ENCODE measurements at regions not wholly inside any gene's neighbourhood (a gene's known extent, or its start where the extent isn't known, plus 50 kb on each side); places are given as distances from the start of the nearest gene placed in this dataset.

DNA sequence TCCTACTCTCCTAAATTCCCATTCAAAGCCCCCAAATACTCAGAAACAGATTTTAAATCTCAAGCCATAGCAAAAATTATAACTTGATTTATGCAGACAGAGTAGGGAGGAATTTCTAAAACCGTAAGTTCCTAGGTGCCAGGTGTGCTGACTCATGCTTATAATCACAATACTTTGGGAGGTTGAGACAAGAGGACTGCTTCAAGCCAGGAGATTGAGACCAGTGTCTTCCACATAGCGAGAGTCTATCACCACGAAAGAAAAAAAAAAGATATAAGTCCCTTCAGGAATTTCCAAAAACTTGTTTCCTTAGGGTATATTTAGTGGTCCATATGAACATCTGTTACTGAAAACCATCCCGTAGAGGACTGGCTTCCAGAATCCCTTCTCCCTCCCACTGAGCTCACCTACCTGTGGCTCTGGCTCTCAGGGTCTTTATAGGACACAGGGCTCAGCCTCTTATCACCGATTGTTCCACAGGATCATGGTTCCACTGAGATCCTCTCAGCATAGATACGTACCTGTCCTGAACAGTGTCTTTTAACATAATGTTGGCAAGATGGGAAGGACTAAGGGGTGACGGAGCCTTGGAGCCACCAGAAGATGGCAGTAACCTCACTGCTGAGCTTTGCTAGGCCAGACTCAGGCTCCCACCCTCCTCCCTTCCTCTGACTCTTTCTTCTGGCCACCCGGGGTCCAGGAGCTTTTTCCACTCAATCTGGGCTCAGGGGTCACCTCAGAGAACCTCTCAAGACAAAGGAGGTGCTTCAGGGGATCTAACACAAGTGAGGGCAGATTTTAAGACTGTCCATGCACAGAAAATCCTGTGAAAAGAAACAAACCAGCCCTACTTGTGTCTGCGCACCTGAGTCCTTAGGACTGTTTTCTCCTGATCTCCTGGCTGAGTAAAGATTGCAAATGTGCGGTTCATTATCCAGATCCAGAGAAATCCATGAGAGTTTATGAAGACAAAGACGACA is 117.5 kb upstream of the TOP3B start:
- TF ChIP-seq, protein P1, sequence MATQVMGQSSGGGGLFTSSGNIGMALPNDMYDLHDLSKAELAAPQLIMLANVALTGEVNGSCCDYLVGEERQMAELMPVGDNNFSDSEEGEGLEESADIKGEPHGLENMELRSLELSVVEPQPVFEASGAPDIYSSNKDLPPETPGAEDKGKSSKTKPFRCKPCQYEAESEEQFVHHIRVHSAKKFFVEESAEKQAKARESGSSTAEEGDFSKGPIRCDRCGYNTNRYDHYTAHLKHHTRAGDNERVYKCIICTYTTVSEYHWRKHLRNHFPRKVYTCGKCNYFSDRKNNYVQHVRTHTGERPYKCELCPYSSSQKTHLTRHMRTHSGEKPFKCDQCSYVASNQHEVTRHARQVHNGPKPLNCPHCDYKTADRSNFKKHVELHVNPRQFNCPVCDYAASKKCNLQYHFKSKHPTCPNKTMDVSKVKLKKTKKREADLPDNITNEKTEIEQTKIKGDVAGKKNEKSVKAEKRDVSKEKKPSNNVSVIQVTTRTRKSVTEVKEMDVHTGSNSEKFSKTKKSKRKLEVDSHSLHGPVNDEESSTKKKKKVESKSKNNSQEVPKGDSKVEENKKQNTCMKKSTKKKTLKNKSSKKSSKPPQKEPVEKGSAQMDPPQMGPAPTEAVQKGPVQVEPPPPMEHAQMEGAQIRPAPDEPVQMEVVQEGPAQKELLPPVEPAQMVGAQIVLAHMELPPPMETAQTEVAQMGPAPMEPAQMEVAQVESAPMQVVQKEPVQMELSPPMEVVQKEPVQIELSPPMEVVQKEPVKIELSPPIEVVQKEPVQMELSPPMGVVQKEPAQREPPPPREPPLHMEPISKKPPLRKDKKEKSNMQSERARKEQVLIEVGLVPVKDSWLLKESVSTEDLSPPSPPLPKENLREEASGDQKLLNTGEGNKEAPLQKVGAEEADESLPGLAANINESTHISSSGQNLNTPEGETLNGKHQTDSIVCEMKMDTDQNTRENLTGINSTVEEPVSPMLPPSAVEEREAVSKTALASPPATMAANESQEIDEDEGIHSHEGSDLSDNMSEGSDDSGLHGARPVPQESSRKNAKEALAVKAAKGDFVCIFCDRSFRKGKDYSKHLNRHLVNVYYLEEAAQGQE (IDR thresholded peaks at IDR 0.05): no peak
- TF ChIP-seq, protein P2, sequence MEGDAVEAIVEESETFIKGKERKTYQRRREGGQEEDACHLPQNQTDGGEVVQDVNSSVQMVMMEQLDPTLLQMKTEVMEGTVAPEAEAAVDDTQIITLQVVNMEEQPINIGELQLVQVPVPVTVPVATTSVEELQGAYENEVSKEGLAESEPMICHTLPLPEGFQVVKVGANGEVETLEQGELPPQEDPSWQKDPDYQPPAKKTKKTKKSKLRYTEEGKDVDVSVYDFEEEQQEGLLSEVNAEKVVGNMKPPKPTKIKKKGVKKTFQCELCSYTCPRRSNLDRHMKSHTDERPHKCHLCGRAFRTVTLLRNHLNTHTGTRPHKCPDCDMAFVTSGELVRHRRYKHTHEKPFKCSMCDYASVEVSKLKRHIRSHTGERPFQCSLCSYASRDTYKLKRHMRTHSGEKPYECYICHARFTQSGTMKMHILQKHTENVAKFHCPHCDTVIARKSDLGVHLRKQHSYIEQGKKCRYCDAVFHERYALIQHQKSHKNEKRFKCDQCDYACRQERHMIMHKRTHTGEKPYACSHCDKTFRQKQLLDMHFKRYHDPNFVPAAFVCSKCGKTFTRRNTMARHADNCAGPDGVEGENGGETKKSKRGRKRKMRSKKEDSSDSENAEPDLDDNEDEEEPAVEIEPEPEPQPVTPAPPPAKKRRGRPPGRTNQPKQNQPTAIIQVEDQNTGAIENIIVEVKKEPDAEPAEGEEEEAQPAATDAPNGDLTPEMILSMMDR (IDR thresholded peaks at IDR 0.05; ENCODE audit: low read depth, low read length, missing input control): no peak
- TF ChIP-seq, protein P3, sequence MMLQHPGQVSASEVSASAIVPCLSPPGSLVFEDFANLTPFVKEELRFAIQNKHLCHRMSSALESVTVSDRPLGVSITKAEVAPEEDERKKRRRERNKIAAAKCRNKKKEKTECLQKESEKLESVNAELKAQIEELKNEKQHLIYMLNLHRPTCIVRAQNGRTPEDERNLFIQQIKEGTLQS (IDR thresholded peaks at IDR 0.05): no peak
- TF ChIP-seq, protein P4, sequence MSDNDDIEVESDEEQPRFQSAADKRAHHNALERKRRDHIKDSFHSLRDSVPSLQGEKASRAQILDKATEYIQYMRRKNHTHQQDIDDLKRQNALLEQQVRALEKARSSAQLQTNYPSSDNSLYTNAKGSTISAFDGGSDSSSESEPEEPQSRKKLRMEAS (IDR thresholded peaks at IDR 0.05): no peak
- TF ChIP-seq YY1 (IDR thresholded peaks at IDR 0.05): no peak
- TF ChIP-seq RAD21 (IDR thresholded peaks at IDR 0.05): peak in 1 of 2 donors; percentile 32
- no peak for TF ChIP-seq GABPA (IDR thresholded peaks at IDR 0.05 in 1 of 2, conservative IDR thresholded peaks at IDR 0.05 in 1 of 2)
- TF ChIP-seq FOXA1 (IDR thresholded peaks at IDR 0.05): no peak
- TF ChIP-seq TAF1 (conservative IDR thresholded peaks at IDR 0.05): no peak
